ENCODE measurements at regions not wholly inside any gene's neighbourhood (a gene's known extent, or its start where the extent isn't known, plus 50 kb on each side); places are given as distances from the start of the nearest gene placed in this dataset.
"Not testable (repeated sequence)": the region's sequence is repeated elsewhere in the genome, so short reads cannot be mapped to it uniquely, and the experiment has no call there.

DNA sequence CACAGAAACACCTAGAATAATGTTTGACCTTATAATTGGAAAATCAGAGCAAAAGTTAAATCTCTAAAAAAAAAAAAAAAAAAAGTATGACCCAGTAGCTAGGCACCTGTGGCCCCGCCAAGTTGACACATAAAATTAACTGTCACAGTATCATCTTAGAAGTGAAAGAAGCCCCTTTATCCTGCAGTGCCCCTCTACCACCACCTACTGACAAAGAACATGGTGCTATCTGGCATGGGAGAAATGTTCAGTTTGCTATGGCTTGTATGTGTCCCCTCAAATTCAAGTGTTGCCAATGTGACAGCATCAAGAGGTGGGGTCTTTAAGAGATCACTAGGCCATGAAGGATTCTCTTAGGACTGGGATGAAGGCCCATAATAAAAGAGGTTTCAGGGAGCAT, 601.5 kb downstream of the TRIML1 start:
- TF ChIP-seq POLR2A (IDR thresholded peaks at IDR 0.05; ENCODE audit: low read depth, low read length); CTCF (conservative IDR thresholded peaks at IDR 0.05; ENCODE audit: low read depth, low read length); RAD21 (IDR thresholded peaks at IDR 0.05; ENCODE audit: low read length); CEBPB (IDR thresholded peaks at IDR 0.05; ENCODE audit: low read depth, low read length): not testable (repeated sequence)

All from IMR-90 (cell line).